GM20000 (cell line): ENCODE measurements at regions not wholly inside any gene's neighbourhood (a gene's known extent, or its start where the extent isn't known, plus 50 kb on each side); places are given as distances from the start of the nearest gene placed in this dataset.

Experiments
- DNase-seq: peaks from one replicate; pipeline ENCODE4 v3.0.0; 2012; ENCODE audit warnings: low spot score
- CTCF ChIP-seq: IDR thresholded peaks from 2 replicates; pipeline ENCODE4 v1.5.1; 2012; ENCODE audit warnings: mild to moderate bottlenecking, control low read depth; ENCODE audit errors: extremely low read depth, missing control alignments

GRCh38 chr2:20562540-20563225 is 88.2 kb downstream of the HS1BP3 start:
- DNase-seq, result no peak

GRCh38 chr2:20563251-20563650 is 87.6 kb downstream of the HS1BP3 start:
- no peak for TF ChIP-seq CTCF
- DNase-seq, result no peak

More at GRCh38 chr2:20562540-20563225, 88.2 kb downstream of the HS1BP3 start:
- TF ChIP-seq CTCF, result no peak

GRCh38 chr2:20563833-20564232 is 87.1 kb downstream of the HS1BP3 start:
- no peak for TF ChIP-seq CTCF
- no peak for DNase-seq

- no peak for TF ChIP-seq CTCF
- no peak for DNase-seq
Measured at GRCh38 chr2:20565101-20565622, 85.7 kb downstream of the HS1BP3 start.

GRCh38 chr2:20565623-20566236 is 85.2 kb downstream of the HS1BP3 start:
- no peak for DNase-seq
- no peak for TF ChIP-seq CTCF

GRCh38 chr2:20566331-20566730 is 84.6 kb downstream of the HS1BP3 start:
- no peak for TF ChIP-seq CTCF

GRCh38 chr2:20567159-20567925 is 83.6 kb downstream of the HS1BP3 start:
- no peak for TF ChIP-seq CTCF
- no peak for DNase-seq

More at GRCh38 chr2:20566331-20566730, 84.6 kb downstream of the HS1BP3 start:
- DNase-seq, result no peak
